GM10248 (cell line): ENCODE measurements at regions not wholly inside any gene's neighbourhood (a gene's known extent, or its start where the extent isn't known, plus 50 kb on each side); places are given as distances from the start of the nearest gene placed in this dataset.

Experiments used
- CTCF ChIA-PET: fragments of 300-600 bp; sonication (Branson Sonifier 250); formaldehyde crosslinking; extraction: SDS; loops from one replicate; lab custom pipeline; 2021; ENCODE audit warnings: antibody characterized with exemption; lab: Yijun Ruan, JAX
- POLR2A ChIA-PET: fragments of 350-650 bp; sonication (Branson Sonifier 250); formaldehyde crosslinking; extraction: SDS; loops from one replicate; lab custom pipeline; 2020; ENCODE audit warnings: antibody characterized with exemption; lab: Yijun Ruan, JAX
- DNase-seq: peaks from one replicate; pipeline ENCODE4 v3.0.0; 2012; ENCODE audit errors: extremely low spot score
- CTCF ChIP-seq: IDR thresholded peaks from 2 replicates; pipeline ENCODE4 v1.5.1; 2012; ENCODE audit warnings: mild to moderate bottlenecking, low read depth; ENCODE audit errors: extremely low read depth, missing control alignments, control extremely low read depth

- TF ChIP-seq CTCF, result peak; percentile 21
- peak; percentile 94 for DNase-seq
- ChIA-PET CTCF (interaction anchor here (0.9 to 2.9 kb wide), 2 partner anchors 32 to 47 kb away, joined by 3 to 14 read pairs; no protein-coding TSS in a partner anchor), POLR2A (interaction anchor here (0.6 to 1.1 kb wide), 2 partner anchors 9 to 26 kb away, joined by 3 to 4 read pairs; no protein-coding TSS in a partner anchor)
These were observed 82.1 kb downstream of the PTPDC1 start for GRCh38 chr9:94166236-94166975.

GRCh38 chr9:94166976-94167346 lies 82.7 kb downstream of the PTPDC1 start:
- ChIA-PET POLR2A (no interaction called here), CTCF (interaction anchor here (2.9 kb wide), 1 partner anchor 46 kb away, joined by 14 read pairs; no protein-coding TSS in a partner anchor)
- no peak for TF ChIP-seq CTCF
- no peak for DNase-seq

- POLR2A ChIA-PET, result interaction anchor here (0.5 kb wide), 1 partner anchor 1051 kb away, joined by 7 read pairs; no protein-coding TSS in a partner anchor
- TF ChIP-seq CTCF, result no peak
- CTCF ChIA-PET, result interaction anchor here (2.9 kb wide), 1 partner anchor 46 kb away, joined by 14 read pairs; no protein-coding TSS in a partner anchor
- DNase-seq, result no peak
These were observed 83.2 kb downstream of the PTPDC1 start for GRCh38 chr9:94167376-94167890.

- ChIA-PET POLR2A (interaction anchor here (0.5 to 0.8 kb wide), 4 partner anchors 9 to 1052 kb away, joined by 3 to 7 read pairs (median 4); no protein-coding TSS in a partner anchor), CTCF (interaction anchor here (0.9 kb wide), 1 partner anchor 104 kb away, joined by 3 read pairs; no protein-coding TSS in a partner anchor)
- TF ChIP-seq CTCF, result no peak
- DNase-seq, result no peak
These were observed 84.1 kb downstream of the PTPDC1 start for GRCh38 chr9:94168203-94169000.

- POLR2A ChIA-PET, result no interaction called here
- CTCF ChIA-PET, result interaction anchor here (1.6 kb wide), 1 partner anchor 44 kb away, joined by 5 read pairs; no protein-coding TSS in a partner anchor
- no peak for TF ChIP-seq CTCF
- no peak for DNase-seq
These were observed 85.7 kb downstream of the PTPDC1 start for GRCh38 chr9:94169968-94170367.

- no peak for DNase-seq
- CTCF ChIA-PET, result interaction anchor here (0.7 kb wide), 1 partner anchor 15 kb away, joined by 3 read pairs; no protein-coding TSS in a partner anchor
- POLR2A ChIA-PET, result no interaction called here
- no peak for TF ChIP-seq CTCF
These were observed 85.5 kb upstream of the ZNF169 start for GRCh38 chr9:94173632-94174031.
